IPS-11a (cell line): ENCODE measurements at regions not wholly inside any gene's neighbourhood (a gene's known extent, or its start where the extent isn't known, plus 50 kb on each side); places are given as distances from the start of the nearest gene placed in this dataset.
"Not testable (repeated sequence)": the region's sequence is repeated elsewhere in the genome, so short reads cannot be mapped to it uniquely, and the experiment has no call there.

ENCODE experiments used
- H3K4me3 ChIP-seq: one replicate; pipeline ENCODE4 v1.5.1; 2013; ENCODE audit warnings: low read depth, low read length, control low read depth

GRCh38 chr22:27045103-27045947 is 387.9 kb downstream of the MIAT start:
- no peak overlapping the region for H3K4me3 ChIP-seq

- H3K4me3 ChIP-seq = no peak overlapping the region
Measured at GRCh38 chr22:27046086-27046485, 388.7 kb downstream of the MIAT start.

GRCh38 chr22:27046603-27047002 is 389.2 kb downstream of the MIAT start:
- no peak overlapping the region for H3K4me3 ChIP-seq

- no peak overlapping the region for H3K4me3 ChIP-seq
Measured at GRCh38 chr22:27050771-27051170, 393.4 kb downstream of the MIAT start.

GRCh38 chr22:27051407-27051806 is 394.0 kb downstream of the MIAT start:
- H3K4me3 ChIP-seq = no peak overlapping the region

GRCh38 chr22:27057717-27058116 is 400.3 kb downstream of the MIAT start:
- H3K4me3 ChIP-seq = no peak overlapping the region

GRCh38 chr22:27060190-27060589 is 402.8 kb downstream of the MIAT start:
- H3K4me3 ChIP-seq = no peak overlapping the region

GRCh38 chr22:27062910-27063309 is 405.5 kb downstream of the MIAT start:
- H3K4me3 ChIP-seq = no peak overlapping the region

- H3K4me3 ChIP-seq = no peak overlapping the region
Measured at GRCh38 chr22:27063406-27063805, 406.0 kb downstream of the MIAT start.

- H3K4me3 ChIP-seq = no peak overlapping the region
Measured at GRCh38 chr22:27063841-27064240, 406.5 kb downstream of the MIAT start.

GRCh38 chr22:27064386-27064785 is 407.0 kb downstream of the MIAT start:
- no peak overlapping the region for H3K4me3 ChIP-seq

- H3K4me3 ChIP-seq = no peak overlapping the region
Measured at GRCh38 chr22:27065279-27065678, 407.9 kb downstream of the MIAT start.

GRCh38 chr22:27066856-27067255 is 409.5 kb downstream of the MIAT start:
- H3K4me3 ChIP-seq = no peak overlapping the region

GRCh38 chr22:27068121-27068520 is 410.7 kb downstream of the MIAT start:
- no peak overlapping the region for H3K4me3 ChIP-seq

- H3K4me3 ChIP-seq = no peak overlapping the region
Measured at GRCh38 chr22:27070594-27070993, 413.2 kb downstream of the MIAT start.

- H3K4me3 ChIP-seq = no peak overlapping the region
Measured at GRCh38 chr22:27073601-27074425, 416.4 kb downstream of the MIAT start.

- H3K4me3 ChIP-seq = no peak overlapping the region
Measured at GRCh38 chr22:27075028-27075678, 417.8 kb downstream of the MIAT start.

GRCh38 chr22:27075891-27076290 is 418.5 kb downstream of the MIAT start:
- H3K4me3 ChIP-seq = no peak overlapping the region

GRCh38 chr22:27078064-27078463 is 420.7 kb downstream of the MIAT start:
- not testable (repeated sequence) for H3K4me3 ChIP-seq

- no peak overlapping the region for H3K4me3 ChIP-seq
Measured at GRCh38 chr22:27080036-27080578, 422.7 kb downstream of the MIAT start.

- H3K4me3 ChIP-seq = no peak overlapping the region
Measured at GRCh38 chr22:27080863-27081262, 423.5 kb downstream of the MIAT start.
